ENCODE measurements at regions not wholly inside any gene's neighbourhood (a gene's known extent, or its start where the extent isn't known, plus 50 kb on each side); places are given as distances from the start of the nearest gene placed in this dataset.
"Not testable (repeated sequence)": the region's sequence is repeated elsewhere in the genome, so short reads cannot be mapped to it uniquely, and the experiment has no call there.

DNA sequence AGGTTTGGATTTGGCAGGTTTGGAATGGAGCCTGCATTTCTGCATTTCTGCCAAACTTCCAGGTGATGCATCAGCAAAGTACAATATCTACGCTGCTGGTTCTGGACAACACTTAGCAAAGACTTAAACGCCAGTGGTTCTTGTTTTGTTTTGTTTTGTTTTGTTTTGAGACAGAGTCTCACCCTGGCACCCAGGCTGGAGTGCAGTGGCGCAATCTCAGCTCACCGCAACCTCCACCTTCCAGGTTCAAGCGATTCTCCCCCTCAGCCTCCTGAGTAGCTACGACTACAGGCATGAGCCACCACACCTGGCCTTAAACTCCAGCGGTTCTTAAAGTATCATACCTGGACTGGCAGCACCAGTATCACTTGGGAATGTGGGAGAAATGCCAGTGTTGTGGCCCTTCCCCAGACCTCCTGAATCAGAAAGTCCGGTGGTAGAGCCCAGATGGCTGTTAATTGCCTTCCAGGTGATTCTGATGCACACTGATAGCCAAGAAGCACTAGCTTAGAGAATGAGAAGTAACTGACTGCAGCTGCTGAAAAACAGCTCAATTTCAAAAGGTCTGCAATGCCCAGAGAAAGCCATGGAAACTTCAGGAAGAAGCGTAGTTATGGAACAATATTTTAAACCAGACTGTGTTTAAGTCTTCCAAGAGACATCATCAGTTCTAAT lies 114.8 kb upstream of the FOXN3 start:
- DNase-seq (ENCODE audit: low read depth in 3 of 3) = no peak

- no peak for DNase-seq (ENCODE audit: low read depth in 3 of 3)
Observed at GRCh38 chr14:89524990-89525667, 108.1 kb upstream of the FOXN3 start.

GRCh38 chr14:89524412-89524811 lies 107.4 kb upstream of the FOXN3 start:
- no peak for DNase-seq (ENCODE audit: low read depth in 3 of 3)

- no peak for DNase-seq (ENCODE audit: low read depth in 3 of 3)
Observed at GRCh38 chr14:89521988-89522387, 105.0 kb upstream of the FOXN3 start.

DNA sequence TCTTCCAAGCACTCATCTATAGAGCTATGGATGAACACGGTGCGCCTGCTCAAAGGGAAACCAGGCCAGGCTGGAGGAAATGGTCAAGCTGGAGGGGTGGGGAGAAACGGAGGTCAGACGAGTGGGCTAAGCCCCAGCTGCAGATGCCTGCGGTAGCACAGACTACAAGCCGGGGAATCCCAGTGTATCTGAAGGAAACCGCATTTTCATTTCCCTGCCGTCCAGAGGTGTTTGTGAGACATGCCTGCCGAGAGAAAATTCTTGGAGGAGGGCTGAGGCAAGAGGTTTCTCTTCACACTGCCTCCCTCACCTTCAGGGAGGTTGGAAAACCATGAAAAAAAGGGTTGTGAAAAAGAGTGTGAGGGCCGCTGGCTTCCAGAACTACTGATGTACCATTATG lies 102.0 kb upstream of the FOXN3 start:
- no peak for DNase-seq (ENCODE audit: low read depth in 3 of 3)

- no peak for DNase-seq (ENCODE audit: low read depth in 3 of 3)
Observed at GRCh38 chr14:89516173-89516572, 99.1 kb upstream of the FOXN3 start.

- no peak for DNase-seq (ENCODE audit: low read depth in 3 of 3)
Observed at GRCh38 chr14:89514601-89515000, 97.6 kb upstream of the FOXN3 start.

GRCh38 chr14:89509891-89510290 lies 92.9 kb upstream of the FOXN3 start:
- DNase-seq (ENCODE audit: low read depth in 3 of 3) = no peak

DNA sequence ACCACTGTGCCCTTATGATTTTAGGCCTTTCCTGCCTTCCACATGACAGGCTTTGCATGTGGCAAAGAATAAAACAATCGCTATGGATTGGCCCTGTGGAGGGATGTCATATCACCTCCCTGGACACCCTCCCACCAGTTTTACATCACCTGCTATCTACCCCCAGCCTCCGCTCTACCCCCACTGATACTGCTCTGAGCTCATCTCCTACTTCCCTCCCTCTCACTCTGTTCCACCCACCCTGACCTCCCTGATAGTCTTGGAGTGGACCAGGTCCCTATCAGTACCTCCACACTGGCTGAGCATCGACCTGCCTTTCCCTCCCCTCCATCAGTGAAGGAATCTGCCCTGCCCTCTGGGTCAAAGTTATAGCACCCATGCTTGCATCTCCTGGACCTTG lies 91.8 kb upstream of the FOXN3 start:
- DNase-seq (ENCODE audit: low read depth in 3 of 3) = no peak

- no peak for DNase-seq (ENCODE audit: low read depth in 3 of 3)
Observed at GRCh38 chr14:89507926-89508460, 91.0 kb upstream of the FOXN3 start.

GRCh38 chr14:89507521-89507920 lies 90.5 kb upstream of the FOXN3 start:
- no peak for DNase-seq (ENCODE audit: low read depth in 3 of 3)

DNA sequence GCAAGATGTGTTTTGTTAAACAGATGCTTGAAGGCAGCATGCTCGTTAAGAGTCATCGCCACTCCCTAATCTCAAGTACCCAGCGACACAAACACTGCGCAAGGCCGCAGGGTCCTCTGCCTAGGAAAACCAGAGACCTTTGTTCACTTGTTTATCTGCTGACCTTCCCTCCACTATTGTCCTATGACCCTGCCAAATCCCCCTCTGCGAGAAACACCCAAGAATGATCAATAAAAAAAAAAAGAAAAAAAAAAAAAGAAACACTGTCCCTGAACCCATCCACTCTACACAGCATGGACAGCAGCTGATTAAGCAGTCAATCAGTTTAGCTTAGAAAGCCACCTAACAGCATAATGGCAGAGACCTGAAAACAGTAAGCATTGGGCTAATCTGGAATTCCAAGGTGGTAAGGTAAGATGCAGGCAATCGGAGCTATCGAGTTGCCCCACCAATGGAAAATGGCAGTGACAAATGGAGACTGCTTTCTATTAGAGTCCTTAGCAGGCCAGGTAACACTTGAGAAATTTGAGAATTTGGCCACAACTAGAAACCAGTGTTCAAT lies 89.9 kb upstream of the FOXN3 start:
- DNase-seq (ENCODE audit: low read depth in 3 of 3) = not testable (repeated sequence)

- no peak for DNase-seq (ENCODE audit: low read depth in 3 of 3)
Observed at GRCh38 chr14:89504602-89505313, 87.7 kb upstream of the FOXN3 start.

DNA sequence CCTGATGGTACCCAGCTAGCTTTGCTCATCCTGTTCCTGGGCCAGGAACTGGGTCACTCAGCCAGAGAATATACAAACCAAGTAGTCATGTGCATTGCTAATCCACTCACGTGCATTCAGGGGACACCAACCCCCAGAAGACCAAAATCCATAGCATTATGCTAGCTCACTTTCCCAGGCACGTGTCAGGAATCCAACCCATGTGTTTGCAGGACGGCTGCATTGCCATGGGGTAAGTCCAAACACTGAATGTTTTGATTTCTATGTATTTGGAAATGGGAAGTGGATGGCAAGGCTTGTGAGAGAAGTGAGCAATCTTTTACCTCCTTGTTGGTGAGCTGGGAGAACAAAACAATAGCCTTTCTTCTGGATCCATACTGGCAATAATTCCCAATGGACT lies 87.1 kb upstream of the FOXN3 start:
- DNase-seq (ENCODE audit: low read depth in 3 of 3) = no peak

- DNase-seq (ENCODE audit: low read depth in 3 of 3) = no peak
Observed at GRCh38 chr14:89503431-89503996, 86.5 kb upstream of the FOXN3 start.

- DNase-seq (ENCODE audit: low read depth in 3 of 3) = no peak
Observed at GRCh38 chr14:89502966-89503365, 85.9 kb upstream of the FOXN3 start.

DNA sequence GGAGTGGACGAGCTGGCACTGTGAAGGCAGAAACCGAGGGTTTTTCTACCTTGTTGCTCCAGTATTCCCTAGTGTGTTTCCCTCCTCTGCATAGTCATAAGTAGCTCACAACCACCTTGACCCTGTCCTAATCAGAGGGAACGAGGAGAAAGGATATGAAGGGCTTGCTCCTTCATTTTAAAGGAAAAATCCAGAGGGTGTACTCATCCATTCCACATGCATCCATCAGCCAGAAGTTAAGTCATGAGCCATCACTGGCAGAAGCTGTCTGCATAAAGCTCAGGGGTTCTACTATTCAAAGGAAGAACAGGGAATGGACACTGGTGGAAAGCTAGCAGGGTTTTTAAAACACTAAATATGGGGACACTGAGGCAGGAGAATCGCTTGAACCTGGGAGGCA lies 84.3 kb upstream of the FOXN3 start:
- no peak for DNase-seq (ENCODE audit: low read depth in 3 of 3)

- DNase-seq (ENCODE audit: low read depth in 3 of 3) = no peak
Observed at GRCh38 chr14:89500303-89500702, 83.3 kb upstream of the FOXN3 start.

- no peak for DNase-seq (ENCODE audit: low read depth in 3 of 3)
Observed at GRCh38 chr14:89498878-89499277, 81.8 kb upstream of the FOXN3 start.

DNA sequence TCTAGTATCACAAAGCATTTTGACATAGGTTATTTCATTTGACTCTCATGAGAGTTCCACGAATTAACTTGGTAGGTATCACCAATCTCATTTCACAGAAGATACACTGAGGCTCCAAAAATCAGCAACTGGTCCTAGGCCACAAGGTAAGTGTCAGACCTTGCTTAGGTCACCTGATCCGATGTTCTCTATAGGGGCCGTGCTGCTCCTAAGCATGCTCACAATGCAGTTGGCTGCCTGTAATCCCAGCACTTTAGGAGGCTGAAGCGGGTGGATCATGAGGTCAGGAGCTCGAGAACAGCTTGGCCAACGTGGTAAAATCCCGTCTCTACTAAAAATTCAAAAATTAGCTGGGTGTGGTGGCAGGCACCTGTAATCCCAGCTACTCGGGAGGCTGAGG lies 78.7 kb upstream of the FOXN3 start:
- no peak for DNase-seq (ENCODE audit: low read depth in 3 of 3)

- no peak for DNase-seq (ENCODE audit: low read depth in 3 of 3)
Observed at GRCh38 chr14:89493877-89494634, 77.0 kb upstream of the FOXN3 start.
